SKM-1 (cell line): ENCODE measurements at regions not wholly inside any gene's neighbourhood (a gene's known extent, or its start where the extent isn't known, plus 50 kb on each side); places are given as distances from the start of the nearest gene placed in this dataset.
"Not testable (repeated sequence)": the region's sequence is repeated elsewhere in the genome, so short reads cannot be mapped to it uniquely, and the experiment has no call there.

ENCODE experiments used
- DNase-seq: peaks from one replicate; lab custom pipeline; 2025; ENCODE audit not compliant: unreplicated experiment; lab: John Stamatoyannopoulos, UW

DNA sequence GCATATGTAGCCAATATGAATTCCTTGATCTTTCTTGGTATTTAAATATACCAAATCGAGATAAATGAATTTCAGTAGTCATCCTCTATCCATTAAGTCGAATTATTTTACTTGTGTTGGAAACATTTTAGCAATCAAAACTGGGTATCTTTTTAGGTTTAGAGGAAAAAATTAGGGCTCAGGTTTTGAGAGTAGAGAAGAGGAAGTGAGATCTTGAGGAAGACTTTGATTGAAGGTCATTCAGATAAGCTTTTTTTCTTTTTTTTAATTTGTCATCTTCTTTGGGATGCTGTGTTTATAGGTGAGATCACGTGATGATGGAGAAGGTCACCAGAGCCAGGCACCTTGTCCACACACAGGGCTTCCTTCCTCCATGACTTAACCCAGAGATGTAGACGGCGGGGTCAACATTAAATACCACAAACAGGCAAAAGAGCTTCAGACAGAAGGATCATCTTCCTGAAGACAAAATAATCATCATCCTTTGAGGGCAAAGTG is 750.1 kb downstream of the RNF144A start:
- no peak for DNase-seq

DNA sequence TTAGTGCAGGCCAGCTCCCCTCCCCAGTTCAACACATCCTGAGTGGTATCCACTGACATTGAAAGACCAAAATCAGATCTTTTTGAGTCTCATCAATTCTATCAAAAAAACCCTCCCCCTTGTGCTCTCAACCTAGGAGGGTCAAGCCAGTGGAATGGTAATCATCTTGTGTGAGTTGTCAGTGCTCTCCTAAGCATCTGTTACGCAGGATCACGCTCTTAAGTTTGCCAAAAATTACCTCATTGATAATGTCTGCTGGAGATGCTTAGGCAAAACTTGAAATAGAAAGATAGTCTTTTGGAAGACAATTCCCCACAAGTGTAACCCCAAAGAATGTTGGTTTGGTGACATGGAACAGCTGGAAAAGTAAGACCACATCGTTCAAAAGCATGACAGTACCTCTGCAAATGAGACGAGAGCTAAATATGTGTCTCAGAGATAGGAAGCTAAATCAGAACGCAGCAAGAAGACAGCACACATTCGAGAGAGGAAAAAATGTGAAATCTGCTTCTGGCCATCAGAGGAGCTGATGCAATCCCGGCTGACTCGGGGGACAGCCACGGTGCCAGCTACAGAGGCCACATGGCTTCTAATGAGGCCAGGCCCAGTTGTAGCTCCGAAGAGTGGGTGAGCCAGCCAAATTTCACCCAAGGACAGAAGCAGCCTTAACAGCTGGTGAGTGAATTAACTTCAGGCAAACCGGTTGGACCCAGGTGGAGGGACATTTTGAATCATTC is 753.9 kb downstream of the RNF144A start:
- DNase-seq: no peak

DNA sequence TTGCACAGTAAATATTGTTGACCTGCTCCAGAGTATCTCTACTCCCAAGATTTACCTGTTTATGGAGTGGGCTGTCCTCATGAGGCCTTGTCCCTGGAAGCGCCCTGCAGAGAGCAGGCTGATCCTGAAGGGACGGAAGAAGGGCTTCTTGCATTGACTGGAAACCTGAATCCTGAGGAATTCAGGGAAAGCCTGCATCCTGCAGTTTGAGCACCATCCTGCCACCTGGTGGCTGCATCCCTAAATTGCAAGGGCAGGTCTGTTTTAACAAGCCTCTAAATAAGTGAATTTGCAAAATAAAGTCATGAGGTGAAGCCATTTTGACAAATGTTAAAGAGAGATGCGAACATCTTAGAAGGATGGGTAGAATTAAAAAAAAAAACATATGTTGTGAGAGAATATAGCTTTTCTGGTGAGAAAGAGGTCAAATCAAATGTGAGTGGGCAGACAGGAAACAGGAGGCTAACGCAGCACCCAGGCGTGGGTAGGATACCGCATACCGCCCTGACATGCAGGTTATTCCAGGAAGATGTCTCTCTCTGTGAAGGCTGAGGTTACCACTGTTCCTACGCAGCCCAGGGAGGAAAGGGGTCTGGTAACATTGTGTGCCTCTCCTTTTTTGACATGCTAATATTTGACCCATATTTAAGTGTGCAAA is 754.9 kb downstream of the RNF144A start:
- DNase-seq: peak; percentile 10

DNA sequence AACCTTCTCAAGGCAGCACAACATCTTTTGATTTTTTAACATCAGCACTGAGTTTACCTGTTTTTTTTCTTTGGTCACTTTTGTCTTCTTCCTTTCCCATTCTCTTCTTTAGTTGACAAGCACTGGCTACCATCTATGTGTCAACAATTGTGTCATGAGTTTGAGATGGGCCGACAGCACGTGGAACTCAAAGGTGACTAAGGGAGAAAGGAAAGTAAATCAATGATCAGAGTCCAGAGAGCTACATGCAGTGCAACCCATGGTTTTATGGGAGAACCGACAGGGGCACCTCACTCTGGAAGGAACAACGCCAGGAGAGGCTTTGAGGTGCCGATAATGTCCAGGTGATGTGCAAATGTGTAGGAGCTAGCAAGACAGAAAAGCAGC is 755.5 kb downstream of the RNF144A start:
- no peak for DNase-seq

DNA sequence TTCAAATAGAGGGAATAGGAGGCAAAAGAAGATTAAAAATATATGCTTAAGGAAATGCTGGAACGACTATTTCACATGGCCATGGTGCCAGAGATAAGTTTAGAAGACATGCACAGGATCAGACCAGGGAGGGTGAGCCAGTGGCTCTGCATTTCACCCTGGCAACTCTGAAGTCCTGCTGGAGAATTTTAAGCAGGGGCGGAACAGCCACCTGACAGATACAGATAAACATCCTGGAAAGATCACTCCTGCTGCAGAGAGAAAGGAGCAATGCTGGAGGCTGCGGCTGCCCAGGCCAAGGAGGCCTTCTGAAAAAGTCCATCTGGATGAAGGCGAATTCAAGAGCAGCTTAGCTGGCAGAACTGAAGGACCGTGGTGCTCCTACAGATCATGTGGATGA is 755.9 kb downstream of the RNF144A start:
- no peak for DNase-seq

DNA sequence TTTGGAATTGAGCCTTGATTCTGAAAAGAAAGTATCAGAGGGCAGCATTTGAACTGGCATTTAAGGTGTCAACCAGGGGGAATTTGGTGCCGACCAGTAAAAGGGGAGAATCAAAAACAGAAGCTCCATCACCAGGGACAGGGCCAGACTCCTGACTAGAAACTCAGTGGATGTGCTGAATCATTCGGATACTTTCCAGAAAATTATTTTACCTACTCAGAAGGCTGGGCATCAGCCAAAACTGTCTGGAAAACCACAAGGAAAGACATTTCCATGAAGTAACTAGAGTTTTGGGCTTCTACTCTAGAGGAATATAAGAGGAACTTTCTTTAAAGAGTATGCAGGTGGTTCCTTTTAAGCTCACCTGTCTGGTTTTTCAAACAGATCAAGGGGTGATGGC is 756.6 kb downstream of the RNF144A start:
- no peak for DNase-seq

DNA sequence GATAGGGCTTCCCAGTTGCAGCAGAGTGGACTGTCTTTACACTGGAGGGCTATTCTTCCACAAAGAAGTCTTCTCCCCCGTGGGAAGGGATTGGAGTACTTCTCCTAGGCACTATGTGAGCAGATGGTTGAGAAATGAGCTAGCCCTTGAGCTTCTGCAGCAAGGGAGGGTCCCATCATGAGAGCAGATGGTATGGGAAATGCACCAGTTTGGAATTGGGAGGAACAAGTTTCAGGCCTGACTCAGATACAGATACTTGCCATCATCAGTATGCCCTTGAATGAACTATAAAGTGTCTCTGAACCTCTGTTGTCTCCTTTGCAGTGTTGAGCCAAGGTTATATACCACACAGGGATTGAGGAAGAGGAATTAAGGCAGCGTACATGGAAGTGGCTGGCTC is 757.4 kb downstream of the RNF144A start:
- DNase-seq: no peak

DNA sequence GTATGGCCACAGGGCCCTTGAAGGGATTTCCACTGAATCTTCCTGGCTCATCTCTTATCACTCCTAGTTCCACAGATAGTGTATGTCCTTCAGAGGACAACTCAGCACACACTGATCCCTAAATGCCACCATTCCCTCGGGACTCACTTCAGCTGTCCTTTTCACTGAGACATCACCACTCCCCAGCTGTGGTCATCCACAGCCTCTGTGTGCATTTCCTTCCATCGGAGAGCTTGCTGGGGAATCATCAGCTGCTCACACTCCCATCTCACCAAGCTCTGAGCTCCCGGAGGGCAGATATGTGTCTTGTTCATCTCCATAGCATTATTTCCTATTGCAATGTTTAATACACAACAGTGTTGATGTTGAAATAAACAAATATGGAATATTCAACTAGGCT is 759.5 kb downstream of the RNF144A start:
- DNase-seq: no peak

DNA sequence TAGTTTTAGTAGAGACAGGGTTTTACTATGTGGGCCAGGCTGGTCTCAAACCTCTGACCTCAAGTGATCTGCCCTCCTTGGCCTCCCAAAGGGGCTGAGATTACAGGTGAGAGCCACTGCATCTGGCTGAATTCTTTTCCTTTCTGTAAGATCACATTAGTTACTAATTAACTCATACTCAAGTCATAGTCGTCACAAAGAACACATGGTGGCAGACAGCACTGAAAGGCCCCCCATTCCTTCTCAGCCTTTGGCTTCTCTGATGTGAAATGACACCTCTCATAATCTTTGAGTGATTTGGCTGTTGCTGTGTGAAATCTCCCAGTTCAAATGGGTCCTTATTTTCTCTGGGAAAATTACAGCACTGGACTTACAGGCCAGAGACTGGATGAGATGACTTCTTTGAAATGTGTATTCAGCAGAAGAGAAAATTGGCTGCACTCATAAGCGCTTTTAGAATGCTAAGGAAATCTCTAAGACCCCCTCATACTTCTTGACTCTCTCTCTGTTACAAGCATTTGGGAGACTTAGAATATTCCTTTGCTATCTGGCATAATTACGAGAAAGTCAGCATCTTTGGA is 764.8 kb downstream of the RNF144A start:
- DNase-seq: no peak

DNA sequence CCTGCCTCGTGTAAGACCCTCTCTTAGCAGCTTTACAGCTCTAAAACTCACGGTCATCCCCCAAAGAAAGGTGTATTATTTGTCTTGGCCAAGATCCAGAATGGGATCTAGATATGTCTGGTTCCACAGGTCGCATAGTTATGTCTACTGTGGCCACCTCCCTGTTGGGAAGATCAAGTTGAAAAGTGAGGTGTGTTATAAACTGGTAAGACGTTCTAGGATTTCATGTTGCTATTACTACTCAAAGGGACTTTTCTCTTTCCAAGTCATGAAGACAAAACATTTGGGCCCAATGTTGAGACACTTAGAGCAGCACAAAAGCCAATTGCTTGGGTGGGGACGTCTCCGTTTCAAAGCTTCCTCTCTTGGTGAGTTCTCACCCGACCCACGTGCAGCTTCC is 766.0 kb downstream of the RNF144A start:
- DNase-seq: no peak

DNA sequence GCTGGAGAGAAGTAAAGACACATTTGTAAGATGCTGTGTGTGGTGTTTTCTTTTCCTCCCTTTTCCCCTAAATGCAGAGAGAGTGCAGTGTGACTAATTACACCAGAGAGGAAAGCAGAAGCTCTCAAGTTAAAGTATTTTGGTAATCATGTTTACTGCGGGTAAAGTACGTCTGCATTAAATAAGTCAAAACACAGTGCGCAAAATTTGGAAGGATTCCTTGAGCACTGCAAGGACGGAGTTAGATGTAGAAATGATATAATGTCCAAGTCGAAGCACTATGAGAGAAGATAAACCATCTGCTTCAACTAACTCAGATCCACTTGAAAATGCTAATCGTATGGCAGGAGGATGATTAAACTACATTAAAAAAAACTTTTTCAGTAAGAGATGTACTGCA is 766.5 kb downstream of the RNF144A start:
- no peak for DNase-seq

DNA sequence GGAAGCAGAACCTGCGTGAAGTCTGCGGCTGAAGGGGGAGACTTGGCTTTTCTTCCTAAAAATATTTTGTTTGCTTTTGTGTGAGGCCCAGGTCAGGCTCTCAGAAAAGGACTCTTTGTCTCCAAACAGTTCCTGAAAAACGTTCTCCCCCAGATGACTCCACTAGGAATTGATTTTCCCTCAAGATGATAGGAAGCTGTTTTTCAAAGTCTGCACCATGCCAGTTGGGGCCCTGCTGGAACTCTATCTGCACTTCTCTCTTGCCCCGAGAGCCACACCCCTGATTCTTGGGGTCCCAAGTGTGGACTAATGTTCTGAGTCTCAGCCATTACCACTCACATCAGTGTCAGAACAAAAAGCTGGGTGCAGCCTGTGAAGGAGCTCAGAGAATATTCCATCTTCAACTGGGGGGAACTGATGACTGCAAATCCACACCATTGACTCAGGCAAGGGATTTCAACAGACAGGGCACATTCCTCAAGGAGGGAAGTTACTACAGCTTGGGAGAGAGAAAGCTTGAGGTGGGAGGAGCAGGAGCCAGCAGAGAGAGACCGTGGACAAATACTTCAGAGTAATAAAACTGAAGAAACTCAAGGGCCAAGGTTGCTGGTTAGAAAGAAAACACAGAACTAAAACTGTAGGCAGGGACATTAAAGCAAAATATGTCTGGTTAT is 768.3 kb downstream of the RNF144A start:
- DNase-seq: no peak

DNA sequence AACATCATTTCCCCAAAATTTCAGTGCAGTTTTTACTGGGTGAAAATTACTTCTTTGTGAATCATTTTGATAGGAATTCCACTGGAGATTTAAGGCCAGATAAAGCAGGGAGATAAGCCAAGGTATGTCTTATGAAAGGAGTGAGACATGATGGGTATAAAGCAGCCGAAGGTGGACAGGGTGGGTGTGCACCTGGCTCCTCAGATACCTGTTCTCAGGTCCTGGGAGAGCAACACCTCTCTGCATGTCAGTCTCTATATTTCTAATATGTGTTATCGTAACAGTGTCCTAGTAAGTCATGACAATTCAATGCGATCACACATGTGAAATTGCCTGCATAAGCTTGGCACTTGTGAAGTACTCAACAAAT is 768.8 kb downstream of the RNF144A start:
- DNase-seq: no peak

DNA sequence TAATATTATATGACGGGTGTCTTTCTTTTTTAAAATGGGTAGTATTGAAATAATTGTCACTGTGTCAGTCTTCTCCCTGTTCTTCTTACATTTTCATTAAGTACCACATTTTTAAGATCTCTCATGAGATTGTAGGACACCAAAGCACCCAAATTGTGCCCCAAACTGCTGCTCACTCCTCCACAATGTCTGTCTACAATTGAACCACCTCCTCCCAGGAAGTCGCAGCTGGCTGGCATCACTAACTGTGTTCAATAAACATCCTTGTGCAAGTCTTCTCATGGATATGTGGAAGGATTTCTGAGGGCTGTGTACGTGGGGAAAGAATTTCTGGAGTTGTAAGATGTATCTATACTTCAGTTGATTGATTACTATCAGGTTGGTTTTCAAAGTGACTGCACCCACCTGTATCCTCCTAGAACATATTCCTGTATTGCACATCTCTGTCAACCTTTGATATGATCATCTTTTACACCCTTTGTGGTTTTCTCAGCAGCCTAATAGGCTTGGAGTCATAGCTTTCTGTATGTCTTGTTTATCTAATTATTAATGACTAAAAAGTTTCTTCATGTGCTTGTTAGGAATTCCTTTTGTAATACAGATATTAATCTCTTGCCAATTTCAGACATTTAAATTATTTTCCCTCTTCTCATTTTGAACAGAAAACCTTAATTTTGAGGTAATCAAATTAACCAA is 774.9 kb downstream of the RNF144A start:
- DNase-seq: no peak

DNA sequence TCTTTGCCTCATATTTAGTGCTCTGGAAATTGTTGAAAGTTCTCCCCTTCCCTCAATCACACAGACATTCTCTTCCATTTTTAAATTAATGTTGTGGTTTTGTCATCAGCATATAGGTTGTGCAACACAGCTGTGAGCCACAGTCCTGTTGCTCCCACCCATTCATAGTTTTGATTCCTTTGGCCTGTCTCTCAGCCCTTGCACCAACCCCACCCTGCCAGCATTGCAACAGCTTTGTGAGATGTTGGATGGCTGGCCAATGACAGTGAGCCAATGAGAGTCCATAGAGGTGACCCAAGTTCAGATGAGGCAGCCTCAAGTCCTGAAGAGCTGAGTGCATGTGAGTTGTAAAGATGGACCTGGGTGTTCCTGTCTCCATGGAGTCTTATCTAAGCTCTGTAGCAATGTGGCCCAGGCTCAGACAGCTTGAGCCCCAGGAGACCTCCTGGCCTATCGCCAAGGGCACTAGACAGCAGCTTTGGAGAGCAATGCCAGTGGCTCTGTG is 775.5 kb downstream of the RNF144A start:
- no peak for DNase-seq

DNA sequence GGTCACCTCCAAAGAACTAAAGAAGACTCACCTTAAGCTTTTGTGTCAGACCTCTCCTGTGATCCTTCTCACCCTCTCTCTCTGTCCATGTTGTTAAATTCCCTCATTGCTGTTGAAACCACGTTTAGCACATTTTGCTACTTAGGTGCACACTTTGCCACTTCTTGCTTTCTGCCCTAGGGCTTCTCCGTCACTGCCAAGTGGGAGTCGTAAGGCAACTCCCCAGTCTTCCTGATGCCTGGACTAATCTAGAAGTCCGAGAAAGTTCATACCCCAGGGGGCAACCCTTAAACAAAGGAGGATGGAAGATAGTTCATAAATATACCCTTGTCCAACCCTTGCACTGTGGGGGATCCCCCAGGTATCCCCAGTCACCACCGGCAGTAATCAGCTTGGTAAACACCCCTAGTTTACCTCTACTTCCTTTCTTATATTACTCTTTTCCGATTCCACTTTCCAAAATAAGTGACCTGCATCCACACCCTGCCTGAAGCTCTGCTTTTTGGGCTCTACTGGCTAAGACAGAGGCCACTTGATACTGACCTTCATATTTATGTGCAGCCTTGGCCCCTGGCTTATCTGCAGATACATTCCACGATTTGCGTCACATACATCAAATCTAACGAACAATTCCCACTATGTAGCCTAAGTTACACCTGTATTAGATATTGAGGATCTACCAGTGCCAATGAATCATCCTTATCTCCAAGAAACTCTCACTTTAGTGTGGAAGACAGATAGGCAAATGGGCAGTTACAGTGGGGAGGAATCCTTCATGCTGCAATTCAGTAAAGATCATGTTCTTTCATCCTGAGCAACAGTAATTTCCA is 776.2 kb downstream of the RNF144A start:
- DNase-seq: no peak

DNA sequence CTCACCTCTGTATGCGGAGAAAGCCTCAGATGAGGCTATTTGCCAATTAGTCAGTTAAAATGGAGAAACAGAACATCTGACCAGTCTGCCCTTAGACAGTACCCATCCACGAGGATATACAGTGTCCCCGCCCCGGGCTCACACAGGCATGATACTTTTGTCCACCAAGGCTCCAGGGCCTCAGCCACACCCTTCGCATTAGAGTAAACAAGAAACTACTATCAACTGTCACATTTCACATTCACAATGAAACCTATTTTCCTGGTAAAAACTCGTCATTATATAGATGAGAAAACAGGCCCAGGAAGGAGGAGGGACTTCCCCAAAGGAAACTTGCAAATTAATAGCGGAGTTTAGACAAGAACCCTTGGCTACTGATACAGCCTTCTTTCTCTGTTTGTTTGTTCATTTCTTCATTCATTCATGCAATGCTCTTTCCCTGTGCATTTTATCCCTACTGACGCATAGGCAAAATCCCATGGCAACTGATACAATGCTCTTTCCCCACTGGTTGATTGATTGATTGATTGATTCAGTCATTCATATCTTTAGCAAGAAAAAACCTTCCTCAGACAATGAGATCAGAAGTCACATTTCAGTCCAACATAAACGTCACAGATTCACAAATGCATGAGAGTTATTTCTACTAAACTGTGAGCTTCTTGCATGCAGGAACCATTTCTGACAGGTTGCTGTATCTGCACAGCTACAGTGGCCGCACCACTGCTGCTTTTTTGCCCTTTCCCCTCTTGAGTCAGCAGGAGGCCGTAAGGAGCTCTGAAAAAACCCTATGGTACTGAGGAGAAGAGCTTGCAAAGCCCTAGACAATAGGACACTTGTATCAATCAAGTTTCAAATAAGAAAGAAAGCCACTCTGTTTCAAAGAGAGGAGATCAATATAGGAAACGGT is 777.1 kb downstream of the RNF144A start:
- DNase-seq: no peak

DNA sequence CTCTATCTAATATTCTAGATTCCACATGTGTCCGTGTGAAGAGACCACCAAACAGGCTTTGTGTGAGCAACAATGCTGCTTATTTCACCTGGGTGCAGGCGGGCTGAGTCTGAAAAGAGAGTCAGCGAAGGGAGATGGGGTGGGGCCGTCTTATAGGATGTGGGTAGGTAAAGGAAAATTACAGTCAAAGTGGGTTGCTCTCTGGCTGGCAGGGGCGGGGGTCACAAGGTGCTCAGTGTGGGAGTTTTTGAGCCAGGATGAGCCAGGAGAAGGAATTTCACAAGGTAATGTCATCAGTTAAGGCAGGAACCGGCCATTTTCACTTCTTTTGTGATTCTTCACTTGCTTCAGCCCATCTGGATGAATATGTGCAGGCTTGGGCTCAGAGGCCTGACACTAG is 779.3 kb downstream of the RNF144A start:
- not testable (repeated sequence) for DNase-seq

DNA sequence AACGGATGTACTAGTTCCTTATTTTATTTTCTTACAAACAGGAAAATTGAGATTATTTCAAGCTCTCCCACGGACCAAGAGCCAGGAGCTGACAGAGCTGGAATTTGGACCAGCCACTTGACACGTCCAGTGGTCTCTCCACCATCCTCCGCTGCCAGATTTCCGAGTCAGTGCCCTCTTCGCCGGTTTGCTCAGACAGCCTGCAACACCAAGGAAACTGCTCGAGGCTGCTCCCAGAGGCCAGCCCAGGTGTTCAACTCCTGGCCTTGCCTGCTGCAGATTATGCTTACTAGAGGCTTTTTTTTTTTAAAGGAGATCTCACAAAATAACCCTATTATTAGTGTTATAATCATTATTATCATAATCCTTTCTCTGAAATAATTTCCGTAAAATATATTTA is 779.8 kb downstream of the RNF144A start:
- DNase-seq: no peak
